Middle frontal gyrus (tissue), 1 donor: ENCODE measurements at regions not wholly inside any gene's neighbourhood (a gene's known extent, or its start where the extent isn't known, plus 50 kb on each side); places are given as distances from the start of the nearest gene placed in this dataset.
"Not testable (repeated sequence)": the region's sequence is repeated elsewhere in the genome, so short reads cannot be mapped to it uniquely, and the experiment has no call there.

Source experiments
- DNase-seq: peaks from one replicate; pipeline ENCODE4 v3.0.0-alpha.2; 2015; ENCODE audit warnings: low spot score; ENCODE audit errors: extremely low spot score

DNA sequence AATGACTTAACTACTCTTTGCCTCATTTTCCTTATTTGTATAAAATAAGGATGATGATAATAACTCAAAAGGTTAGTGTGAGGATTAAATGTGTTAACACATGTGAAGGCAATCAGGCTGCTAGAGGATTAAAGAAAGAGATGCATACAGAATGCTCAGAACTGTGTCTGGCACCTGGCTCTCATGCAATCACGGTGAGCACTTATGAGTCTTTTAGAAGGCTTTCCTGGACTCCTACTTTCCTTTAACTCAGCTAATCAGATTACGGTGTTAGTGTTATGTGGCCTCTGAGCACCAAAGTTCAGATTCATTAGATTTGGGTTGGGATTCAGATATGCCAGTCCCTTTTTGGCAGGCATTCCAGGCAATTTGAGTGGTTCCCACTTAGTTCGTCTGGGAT lies 311.6 kb upstream of the USP24 start:
- DNase-seq: no peak

DNA sequence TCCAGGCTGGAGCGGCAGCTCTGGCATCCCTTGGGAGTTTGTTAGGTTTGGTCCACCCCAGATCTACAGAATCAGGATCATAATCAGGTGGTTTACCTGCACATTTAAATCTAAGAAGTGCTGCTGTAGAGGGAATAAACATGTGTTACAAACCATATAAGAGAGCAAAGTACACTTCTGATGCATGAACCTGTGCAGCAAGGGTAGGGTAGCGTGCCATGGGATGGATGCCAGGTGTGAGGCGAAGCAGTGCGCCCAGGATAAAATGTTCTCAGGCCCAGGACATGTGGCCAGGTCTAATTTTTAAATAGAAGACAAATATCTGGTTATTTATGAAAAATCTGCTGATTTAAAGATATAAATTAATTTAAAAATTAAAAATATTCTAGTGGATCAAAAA lies 308.8 kb upstream of the USP24 start:
- DNase-seq: no peak

DNA sequence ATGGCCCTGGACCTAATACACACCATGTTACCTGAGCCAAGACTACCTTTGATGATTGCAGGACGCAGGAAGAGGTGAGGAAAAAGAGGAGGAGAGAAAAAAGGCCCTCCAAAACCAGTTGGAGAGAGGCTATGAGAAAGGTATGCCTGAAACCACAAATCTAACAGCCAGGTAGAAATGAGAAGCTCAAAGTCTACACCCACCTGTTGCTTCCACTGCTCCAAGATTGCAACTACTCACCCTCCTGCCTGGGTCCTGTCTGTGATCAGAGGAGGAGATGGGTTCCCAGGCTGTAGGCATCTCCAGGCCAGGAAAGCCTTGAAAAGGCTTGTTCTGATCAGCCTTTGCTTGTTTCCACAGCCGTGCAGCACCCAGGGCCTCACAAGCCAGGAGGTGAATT lies 307.8 kb upstream of the USP24 start:
- no peak for DNase-seq

DNA sequence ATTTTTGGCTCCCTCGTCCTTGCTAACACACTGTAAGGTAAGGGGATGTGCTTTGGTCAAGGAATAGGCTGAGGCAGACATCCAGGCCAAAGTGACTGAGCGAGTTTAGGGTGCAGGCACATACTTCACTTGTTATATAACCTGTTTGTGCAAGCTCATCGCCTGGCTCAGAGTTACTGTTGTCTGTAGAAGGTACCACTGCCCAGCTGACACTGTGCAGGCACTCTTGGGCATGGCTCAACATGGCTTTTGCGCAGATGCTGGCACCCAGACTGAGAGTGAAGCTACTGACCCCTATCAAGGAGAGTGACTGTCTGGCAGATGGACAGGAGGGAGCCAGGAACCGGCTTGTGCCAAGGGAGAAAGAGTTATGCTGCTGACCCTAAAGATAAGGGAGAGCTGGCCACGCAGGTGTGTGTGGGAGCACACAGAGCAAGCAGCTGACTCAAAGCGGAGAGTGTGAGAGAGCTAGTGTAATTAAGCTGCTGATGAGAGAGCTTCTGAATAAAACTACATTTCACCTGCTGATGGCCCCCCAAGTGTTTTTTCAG lies 307.3 kb upstream of the USP24 start:
- DNase-seq: no peak

DNA sequence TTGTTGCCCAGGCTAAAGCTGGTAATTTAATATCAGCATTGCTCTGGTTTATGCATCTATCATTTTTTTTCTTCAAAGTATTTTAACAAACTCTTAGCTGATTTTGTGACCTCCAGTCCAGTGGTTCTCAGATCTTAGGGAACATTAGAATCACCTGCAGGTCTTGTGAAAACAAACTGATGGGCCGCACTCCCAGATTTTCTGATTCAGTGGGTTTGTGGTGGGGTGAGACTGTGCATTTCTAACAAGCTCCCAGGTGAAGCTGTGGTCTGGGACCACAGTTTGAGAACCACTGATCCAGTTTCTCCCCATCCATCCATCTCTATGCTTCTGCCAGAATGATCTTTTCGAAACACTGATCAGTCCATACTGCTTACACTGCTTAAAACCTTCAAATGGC lies 305.7 kb upstream of the USP24 start:
- no peak for DNase-seq

DNA sequence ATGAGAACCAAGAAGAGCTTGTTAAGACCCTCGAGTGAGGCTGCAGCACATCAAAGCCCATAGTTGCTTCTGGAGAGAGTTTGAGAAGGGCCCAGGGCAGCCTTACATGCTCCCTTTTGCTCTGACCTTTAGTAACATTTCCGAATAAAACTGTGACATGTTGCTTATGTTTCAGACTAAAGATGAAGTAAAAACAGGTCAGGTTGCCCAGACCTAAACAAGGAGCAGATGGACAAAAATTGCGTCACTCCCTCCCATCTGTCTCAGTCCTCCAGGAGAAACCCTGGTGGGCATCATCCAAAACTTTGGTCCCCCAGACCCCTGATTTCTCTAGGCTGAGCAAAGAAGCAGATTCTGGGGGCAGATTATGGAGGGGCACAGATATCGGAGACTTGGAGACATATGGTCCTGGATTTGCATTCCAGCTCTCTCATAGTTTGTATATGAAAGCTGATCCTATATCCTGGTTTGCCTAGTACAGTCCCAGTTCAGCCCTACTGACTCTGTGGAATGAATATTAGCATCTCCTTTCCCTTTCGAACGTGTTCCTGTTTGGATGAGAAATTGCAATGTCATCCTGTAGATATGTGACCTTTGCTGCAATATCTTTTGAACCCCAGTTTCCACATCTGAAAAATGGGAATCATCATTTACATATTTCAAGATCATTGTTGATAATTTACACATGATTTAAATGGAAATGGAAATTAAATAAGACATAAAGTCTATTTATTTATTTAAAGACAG lies 304.9 kb upstream of the USP24 start:
- no peak for DNase-seq

DNA sequence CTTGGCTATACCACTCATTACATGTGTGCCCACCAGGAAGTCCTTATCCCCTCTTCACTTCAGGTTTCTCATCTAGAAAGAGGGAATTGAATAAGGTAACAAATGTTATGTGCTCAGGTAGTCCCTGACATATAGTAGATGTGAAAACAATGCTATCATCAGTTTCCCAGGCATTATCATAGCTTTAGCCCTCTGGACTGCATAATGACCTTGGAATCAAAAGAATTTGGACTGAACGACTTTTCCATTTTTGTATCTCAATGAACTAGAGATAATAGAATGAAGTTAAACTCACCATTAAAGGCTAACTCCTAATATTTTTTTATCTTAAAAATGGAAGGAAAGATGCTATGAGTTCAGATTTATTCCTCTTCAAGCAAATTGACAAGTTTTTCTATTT lies 304.1 kb upstream of the USP24 start:
- no peak for DNase-seq

DNA sequence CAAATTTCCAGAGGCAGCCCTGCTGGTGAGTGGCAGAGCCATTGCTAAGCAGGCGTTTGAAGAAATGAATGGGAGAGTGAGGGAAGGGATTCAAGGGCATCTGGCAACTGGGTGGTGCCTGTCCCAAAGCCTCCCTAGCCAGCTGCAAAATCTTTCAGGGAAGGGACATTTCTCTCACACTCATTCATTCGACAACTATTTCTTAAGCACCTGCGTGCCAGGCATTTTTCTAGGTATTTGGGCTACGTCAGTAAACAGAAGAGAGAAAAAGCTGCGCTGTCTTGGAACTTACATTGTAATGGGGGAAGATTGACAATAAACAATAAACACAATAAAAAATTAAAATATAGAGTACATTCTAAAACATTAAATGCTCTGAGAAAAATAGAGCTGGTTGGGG lies 301.9 kb upstream of the USP24 start:
- DNase-seq: no peak

DNA sequence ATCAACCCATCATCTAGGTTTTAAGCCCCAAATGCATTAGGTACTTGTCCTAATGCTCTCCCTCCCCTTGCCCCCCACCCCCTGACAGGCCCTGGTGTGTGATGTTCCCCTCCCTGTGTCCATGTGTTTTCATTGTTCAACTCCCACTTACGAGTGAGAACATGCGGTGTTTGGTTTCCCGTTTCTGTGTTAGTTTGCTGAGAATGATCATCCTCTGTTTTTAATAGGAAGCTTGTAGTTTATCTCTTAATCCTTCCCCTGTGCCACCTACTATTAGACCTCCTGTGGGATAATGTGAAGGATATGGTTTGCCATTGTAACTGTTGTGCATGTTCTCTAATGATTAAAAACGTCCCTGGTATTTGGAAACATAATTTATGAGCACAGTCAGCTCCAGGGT lies 299.4 kb upstream of the USP24 start:
- not testable (repeated sequence) for DNase-seq

DNA sequence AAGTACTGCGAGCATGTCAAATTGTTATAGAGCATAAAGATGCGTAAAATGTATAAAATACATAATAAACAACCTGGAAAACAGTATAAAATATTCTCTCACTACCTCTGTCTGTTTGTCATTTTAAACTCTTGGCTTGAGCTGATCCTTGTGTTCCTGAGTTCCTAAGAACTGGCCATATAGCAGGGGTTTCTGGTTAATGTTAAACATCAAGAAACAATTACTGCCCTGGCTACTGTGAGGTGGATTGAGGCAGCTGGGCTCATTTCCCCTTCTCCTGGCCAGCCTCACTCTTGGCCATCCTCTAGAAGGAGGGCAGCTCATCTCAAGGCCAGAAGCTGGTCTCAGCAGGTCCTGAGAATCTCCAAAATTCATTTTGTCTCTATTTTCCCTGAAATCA lies 297.3 kb upstream of the USP24 start:
- DNase-seq: no peak

DNA sequence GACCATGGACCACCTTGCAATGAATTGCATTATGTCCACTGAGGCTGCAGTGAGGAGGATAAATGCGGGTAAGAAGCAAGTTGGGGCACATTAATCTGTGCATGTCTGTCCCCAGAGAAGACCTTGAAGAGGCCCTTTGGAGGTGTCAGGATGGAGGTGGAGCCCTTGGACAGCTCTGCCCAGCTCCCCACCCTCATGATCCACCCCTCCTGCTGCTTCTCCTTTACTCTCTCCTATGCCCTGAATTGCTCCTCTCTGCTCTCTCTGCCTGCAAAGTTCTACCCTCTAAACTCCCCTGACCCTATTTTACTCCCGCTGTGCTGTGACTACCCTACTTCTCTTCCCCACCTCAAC lies 292.4 kb upstream of the USP24 start:
- DNase-seq: no peak

DNA sequence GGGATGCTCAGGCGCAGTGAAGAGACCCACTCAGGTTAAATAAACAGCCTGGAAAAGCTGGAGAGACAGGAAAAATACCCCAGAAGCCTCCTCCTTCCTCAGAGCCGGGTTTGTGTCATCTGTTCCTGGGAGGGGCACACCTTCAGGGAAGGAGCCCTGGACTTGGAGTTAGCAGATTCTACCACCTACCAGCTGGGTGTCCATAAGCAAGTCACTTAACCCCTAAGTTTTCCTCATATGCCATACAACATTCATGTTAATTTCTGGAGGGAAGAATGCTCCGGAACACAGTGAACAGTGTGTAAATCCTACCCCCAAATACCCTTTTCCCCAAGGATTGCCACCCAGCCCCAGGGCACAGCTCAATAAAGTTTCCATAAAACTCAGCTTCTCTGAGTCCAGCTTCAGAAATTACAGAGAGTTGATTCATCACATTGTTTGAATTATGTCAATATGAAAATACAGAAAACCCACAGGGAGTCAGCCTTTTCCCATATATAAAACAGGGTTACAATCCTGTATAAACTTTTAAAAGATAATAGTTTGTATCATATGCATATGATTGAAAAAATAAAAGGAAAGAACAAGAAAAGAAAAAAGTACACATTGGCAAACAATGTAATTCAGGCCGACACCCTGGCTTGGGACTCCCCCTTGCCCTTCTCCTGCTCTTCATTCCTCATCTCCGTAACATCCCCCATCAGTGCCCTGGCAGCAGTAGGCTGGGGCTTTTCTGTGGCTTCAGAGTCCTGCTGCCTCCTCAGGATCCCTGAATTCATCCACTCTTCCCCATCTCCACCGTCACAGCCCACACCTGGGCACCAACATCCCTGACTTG lies 291.8 kb upstream of the USP24 start:
- DNase-seq: no peak

DNA sequence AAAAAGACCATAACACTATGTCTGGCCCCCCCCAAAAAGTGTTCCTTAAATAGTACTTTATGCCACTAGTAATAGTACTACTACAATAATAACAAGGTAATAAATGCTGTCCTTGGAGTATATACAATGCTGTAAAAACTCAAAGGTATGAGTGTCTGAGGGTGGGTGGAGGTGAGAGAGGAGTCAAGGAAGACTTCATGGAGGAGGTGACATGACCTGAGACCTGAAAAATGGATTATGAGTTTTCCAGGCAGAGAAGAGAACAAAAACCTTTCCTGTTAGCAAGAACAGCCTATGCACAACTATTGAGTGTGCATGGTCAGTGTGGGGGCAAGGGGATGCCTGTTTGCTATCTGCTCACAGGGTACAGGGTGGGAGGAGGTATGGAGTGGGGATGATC lies 290.2 kb upstream of the USP24 start:
- no peak for DNase-seq

DNA sequence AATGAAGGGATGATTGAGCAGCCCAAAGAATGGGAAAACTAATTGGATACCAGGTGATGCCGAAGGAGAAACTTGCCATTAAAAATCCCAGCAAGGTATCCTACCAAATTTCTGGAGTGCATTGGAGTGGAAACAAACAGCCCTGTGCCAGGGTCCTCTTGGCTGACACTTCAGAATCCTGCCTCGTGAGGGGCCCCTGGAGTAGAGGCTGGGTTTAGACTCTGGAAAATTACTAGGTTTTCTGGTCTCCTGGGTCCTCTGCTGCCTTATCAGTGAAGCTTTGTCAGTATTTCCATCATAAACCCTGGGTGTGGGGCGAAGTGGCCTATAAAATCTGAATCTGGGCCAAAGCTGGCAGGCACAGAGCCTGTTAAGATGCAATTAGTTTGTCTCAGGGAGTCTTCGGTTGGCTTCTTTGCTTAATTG lies 289.2 kb upstream of the USP24 start:
- no peak for DNase-seq

DNA sequence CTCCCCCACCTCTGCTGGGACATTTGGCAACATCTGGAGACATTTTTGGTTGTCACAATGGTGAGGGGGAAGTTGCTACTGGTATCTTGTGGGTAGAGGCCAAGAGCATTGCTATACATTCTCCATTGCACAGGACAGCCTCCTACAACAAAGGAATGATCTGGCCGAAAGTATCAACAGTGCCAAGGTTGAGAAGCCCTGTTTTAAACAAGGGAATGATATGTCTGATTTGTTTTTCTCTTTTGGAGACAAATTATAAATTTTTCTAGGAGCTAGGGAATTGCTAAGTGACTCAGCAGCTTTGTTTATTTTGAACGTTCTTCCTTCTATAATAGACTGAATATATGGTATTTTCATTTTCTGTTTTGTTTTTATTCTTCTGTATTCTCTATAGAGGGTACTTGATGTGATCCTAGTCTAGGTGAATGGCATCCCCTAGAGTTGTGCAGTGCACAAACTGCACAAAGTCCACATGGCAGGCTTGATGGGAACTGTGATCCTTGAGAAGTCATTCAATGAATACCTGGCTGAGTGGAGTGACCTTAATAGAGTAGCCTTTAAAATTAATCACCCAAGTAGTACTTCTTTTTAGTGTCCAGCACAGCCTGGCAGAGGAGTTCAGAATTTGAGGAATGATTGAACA lies 288.6 kb upstream of the USP24 start:
- DNase-seq: no peak

DNA sequence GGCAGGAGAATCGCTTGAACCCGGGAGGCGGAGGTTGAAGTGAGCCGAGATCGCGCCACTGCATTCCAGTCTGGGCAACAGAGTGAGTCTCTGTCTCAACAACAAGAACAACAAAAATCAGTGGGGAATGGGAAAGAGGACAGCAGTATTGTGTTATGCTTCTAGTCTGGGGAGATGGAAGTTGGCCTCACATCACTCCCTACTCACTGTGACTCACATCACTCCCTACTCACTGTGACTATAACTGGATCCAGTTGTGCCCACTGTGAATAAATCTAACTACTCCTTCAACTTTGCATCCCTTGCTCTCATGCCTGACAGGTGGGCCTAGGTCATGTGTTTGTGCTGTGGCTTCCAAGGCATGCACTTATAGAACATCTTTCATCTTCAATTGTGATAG lies 285.4 kb upstream of the USP24 start:
- DNase-seq: no peak

DNA sequence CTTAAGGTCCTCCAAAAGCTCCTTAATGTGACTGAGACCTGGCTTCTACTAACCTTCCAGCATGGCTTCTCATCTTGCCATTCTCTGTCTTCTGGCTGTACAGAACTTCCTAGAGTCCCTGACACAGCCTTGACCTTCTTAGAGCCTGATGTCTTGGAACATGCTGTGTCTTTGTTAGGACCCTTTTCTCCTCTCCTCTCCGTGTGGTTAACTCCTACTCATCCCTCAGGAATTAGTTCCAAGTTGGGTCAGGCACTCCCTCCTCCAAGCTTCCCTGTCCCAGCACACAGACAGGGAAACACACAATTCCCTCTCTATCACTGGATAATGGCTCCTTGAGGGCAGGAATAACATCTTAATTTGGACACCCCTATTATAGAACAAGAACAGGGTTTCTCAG lies 275.4 kb upstream of the USP24 start:
- no peak for DNase-seq

DNA sequence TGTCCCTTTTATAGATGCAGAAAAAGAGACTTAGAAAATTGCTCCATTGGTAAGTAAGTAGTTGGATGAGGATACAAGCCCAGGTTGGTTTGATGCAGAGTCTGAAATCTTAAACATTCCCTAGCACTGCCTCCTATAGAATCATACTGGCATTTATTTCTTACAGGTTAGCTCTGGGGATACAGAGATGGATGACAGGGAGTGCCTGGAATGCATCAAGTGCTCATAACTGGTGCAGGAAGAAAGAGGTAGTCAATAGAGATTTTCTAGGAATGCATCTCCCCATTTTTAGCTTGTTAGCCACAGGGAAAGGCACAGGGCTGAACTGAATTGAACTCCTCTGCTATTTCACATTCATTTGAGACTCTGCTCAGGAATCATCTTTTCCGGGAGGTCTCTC lies 269.0 kb upstream of the USP24 start:
- DNase-seq: no peak

DNA sequence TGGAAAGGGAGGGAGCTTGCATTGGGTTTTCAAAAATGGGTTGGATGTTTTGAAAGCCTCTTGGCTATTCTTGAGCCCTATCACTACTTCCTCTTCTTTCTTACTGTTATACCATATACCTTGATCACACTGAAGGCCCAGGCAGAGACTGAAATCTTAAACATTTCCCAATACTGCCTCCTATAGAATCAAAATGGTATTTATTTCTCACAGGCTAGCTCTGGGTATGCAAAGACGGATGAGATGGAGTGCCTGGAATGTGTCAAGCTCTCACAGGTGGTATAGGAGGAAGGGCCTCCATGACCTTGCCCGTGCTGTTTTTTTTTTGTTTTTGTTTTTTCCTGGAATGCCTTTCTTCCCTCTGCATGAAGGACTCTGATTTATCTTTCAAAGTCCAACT lies 268.4 kb upstream of the USP24 start:
- DNase-seq: no peak

DNA sequence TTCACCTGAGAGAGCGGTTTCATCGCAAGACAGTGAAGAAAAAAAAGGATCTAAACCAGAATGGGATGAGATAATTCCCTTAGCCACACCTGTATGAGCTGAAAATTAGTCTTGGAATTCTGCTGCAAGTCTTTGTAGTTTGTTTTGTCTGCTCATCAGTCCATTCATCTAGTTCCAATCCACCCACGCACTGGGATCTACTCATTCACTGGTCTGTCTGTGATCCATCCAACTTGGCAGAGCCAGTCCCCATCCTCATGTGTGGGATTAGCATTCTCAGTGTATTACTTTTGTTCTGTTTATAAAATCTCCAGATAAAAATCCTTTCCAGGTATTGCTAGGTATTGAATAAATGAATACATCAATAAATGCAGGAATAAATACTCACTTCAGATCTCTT lies 266.5 kb upstream of the USP24 start:
- no peak for DNase-seq

DNA sequence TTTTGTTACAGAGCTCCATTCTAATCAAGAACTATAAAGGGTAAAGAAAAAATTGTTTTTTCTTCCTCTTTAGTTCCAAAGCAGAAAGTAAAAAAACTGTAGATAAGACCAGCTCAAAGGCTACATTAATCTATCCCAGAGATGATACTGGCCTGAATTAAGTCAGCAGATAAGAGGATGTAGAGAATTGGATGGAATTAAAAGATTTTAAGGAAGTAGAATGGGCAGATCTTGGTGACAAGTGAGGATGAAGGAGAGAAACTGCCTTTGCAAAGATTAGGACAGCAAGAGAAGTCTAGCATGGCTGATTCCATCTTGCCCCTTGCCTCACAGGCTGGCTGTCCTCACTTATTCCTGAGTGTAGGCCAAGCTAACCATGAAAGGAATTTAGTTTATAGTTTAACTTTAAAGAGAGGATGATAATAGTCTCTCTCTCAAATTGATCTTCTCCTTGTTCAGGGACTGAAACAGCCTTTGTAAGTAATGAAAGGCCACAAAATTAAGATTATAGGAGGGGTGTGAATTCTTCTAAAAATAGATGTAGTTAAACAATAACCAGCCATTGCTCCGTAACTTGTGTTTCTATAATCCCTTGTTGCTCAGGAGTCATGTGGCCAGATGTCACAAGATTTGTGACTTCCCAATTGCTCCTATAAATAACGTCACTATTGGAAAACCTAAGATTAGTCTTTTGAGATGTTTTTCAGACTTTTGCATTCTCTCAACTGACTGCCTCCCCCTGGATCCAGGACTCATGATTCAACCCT lies 265.0 kb upstream of the USP24 start:
- DNase-seq: no peak

DNA sequence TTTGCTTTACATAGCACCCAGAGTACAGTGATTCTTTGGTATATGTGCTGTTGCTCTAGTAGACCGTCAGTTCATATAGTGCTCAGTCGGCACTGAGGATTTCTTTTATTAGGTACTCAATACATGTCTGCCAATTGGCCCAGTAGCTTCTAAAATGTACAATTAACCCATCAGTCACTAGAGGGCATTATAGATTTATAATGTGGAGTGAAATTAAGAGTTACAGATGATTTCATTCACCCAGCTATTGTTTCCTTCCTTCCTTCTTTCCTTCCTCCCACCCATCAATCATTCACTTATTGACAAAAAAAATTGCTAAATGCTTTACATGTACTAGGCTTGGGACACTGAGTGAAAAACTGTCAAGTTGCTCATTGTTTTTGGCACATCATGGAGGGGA lies 263.6 kb upstream of the USP24 start:
- DNase-seq: no peak
